Panc1 (cell line): ENCODE measurements at regions not wholly inside any gene's neighbourhood (a gene's known extent, or its start where the extent isn't known, plus 50 kb on each side); places are given as distances from the start of the nearest gene placed in this dataset.

Source experiments
- ATAC-seq: fragments of 200-7000 bp; cut with Tn5 transposase; 2 replicates; pipeline ENCODE4 v1.9.1; 2020; ENCODE audit warnings: mild to moderate bottlenecking, moderate library complexity
- BruUV-seq: library from RNA; stranded (reverse); fragments of 400-500 nt; replicated peaks from 2 replicates; lab custom pipeline; 2021; lab: Mats Ljungman, UMichigan
- CTCF ChIA-PET: fragments of 300-600 bp; sonication (Branson Sonifier 250); formaldehyde crosslinking; loops from one replicate; lab custom pipeline; 2022; ENCODE audit warnings: antibody characterized with exemption; lab: Charles Lee
- POLR2A ChIA-PET: fragments of 300-600 bp; sonication (Branson Sonifier 250); formaldehyde crosslinking; loops from one replicate; lab custom pipeline; 2022; ENCODE audit warnings: antibody characterized with exemption; lab: Charles Lee
- DNase-seq: peaks from one replicate; pipeline ENCODE4 v3.0.0-alpha.2; 2010; ENCODE audit warnings: low read depth, low spot score
- H3K27ac ChIP-seq: 2 replicates; pipeline ENCODE4 v1.5.1; 2011; ENCODE audit warnings: mild to moderate bottlenecking, low read length, inconsistent platforms
- H3K27me3 ChIP-seq: fragments of 200-500 bp; sonication (Bioruptor generic); 2 replicates; pipeline ENCODE4 v1.6.0; 2014; ENCODE audit warnings: low read length, inconsistent platforms; ENCODE audit not compliant: control insufficient read depth, insufficient read depth
- H3K36me3 ChIP-seq: fragments of 200-500 bp; sonication (Bioruptor generic); 2 replicates; pipeline ENCODE4 v1.5.1; 2014; ENCODE audit warnings: inconsistent platforms, mild to moderate bottlenecking, low read length, moderate library complexity; ENCODE audit not compliant: control insufficient read depth, insufficient read depth
- H3K4me1 ChIP-seq: 2 replicates; pipeline ENCODE4 v1.5.1; 2011; ENCODE audit warnings: inconsistent platforms, mild to moderate bottlenecking, low read length, moderate library complexity; ENCODE audit not compliant: control insufficient read depth, insufficient read depth
- H3K4me3 ChIP-seq, 2 experiments: 2 replicates each; pipeline ENCODE4 v1.5.1; 2011 to 2012; ENCODE audit warnings: low read depth in 2 of 2, low read length in 2 of 2, mild to moderate bottlenecking in 2 of 2, inconsistent platforms in 1 of 2, moderate library complexity in 1 of 2
- H3K9me3 ChIP-seq: fragments of 200-500 bp; sonication (Bioruptor generic); 2 replicates; pipeline ENCODE4 v1.5.1; 2014; ENCODE audit warnings: low read depth, mild to moderate bottlenecking, inconsistent platforms, low read length, moderate library complexity; ENCODE audit not compliant: control insufficient read depth, insufficient read depth
- CTCF ChIP-seq: fragments of 450-650 bp; IDR thresholded peaks from 2 replicates; pipeline ENCODE4 v1.5.1; 2017; ENCODE audit warnings: mild to moderate bottlenecking
- POLR2AphosphoS5 ChIP-seq: IDR thresholded peaks from 2 replicates; pipeline ENCODE4 v1.6.1; 2012; ENCODE audit warnings: mild to moderate bottlenecking, low read depth, low read length, moderate library complexity
- REST ChIP-seq, 2 experiments: IDR thresholded peaks; 2 replicates each; pipeline ENCODE4 v1.6.1; 2011 to 2012; ENCODE audit warnings: low read depth in 2 of 2, control low read depth in 1 of 2, low read length in 1 of 2, mild to moderate bottlenecking in 1 of 2, moderate library complexity in 1 of 2; ENCODE audit not compliant: insufficient read depth in 1 of 2
- SIN3A ChIP-seq: IDR thresholded peaks from 2 replicates; pipeline ENCODE4 v1.6.1; 2012; ENCODE audit warnings: low read depth, mild to moderate bottlenecking, low read length, moderate library complexity, borderline replicate concordance; ENCODE audit not compliant: insufficient read depth
- TCF7L2 ChIP-seq: IDR thresholded peaks from 2 replicates; pipeline ENCODE4 v1.6.1; 2011; ENCODE audit warnings: mild to moderate bottlenecking, low read depth, low read length, inconsistent platforms
- in situ Hi-C: cut with HindIII; loops from 2 replicates; pipeline ENCODE4 v1.10.0; 2016; ENCODE audit warnings: low sequenced_read_pairs, low pct_unique_long_range_greater_than_20kb
- intact Hi-C: fragments of 100-400 bp; cut with micrococcal nuclease; formaldehyde crosslinking; loops from one replicate; pipeline ENCODE4 v1.10.0; 2022; ENCODE audit not compliant: unreplicated experiment

GRCh38 chr13:44181931-44182330, 191.7 kb upstream of the SERP2 start:
- intact Hi-C loops (no loop called here), in situ Hi-C loops (no loop called here)
- no peaks in the 10 kb centered on the region for H3K27me3 ChIP-seq
- H3K4me3 ChIP-seq = no peak overlapping the region
- CTCF ChIA-PET = no interaction called here
- no peak overlapping the region for H3K27ac ChIP-seq
- no peaks in the 10 kb centered on the region for H3K9me3 ChIP-seq
- no peaks in the 10 kb centered on the region for H3K4me1 ChIP-seq
- no TSS peak for BruUV-seq
- no peak for TF ChIP-seq TCF7L2
- TF ChIP-seq REST (IDR thresholded peaks at IDR 0.05; ENCODE audit: insufficient read depth in 1 of 2, low read depth in 2 of 2, low read length in 1 of 2) = no peak
- no peak for TF ChIP-seq CTCF
- DNase-seq = no peak
- no peak for ATAC-seq
- no peaks in the 10 kb centered on the region for H3K36me3 ChIP-seq
- POLR2A ChIA-PET = no interaction called here

- no TSS peak for BruUV-seq
- Histone ChIP-seq H3K27me3 (no peaks in the 10 kb centered on the region), H3K36me3 (no peaks in the 10 kb centered on the region), H3K9me3 (no peaks in the 10 kb centered on the region), H3K4me1 (no peaks in the 10 kb centered on the region), H3K27ac (no peak overlapping the region), H3K4me3 (no peak overlapping the region)
- DNase-seq = no peak
- ChIA-PET POLR2A (no interaction called here), CTCF (no interaction called here)
- in situ Hi-C loops (no loop called here), intact Hi-C loops (no loop called here)
- TF ChIP-seq SIN3A (no peak), CTCF (no peak), REST (IDR thresholded peaks at IDR 0.05; ENCODE audit: insufficient read depth in 1 of 2, low read depth in 2 of 2, low read length in 1 of 2) (no peak), TCF7L2 (no peak), POLR2AphosphoS5 (no peak)
- ATAC-seq = no peak
Measured at GRCh38 chr13:44184740-44185139, 188.9 kb upstream of the SERP2 start.
